ENCODE measurements at regions not wholly inside any gene's neighbourhood (a gene's known extent, or its start where the extent isn't known, plus 50 kb on each side); places are given as distances from the start of the nearest gene placed in this dataset.

GRCh38 chr3:22117751-22118346 lies 366.8 kb upstream of the ZNF385D start:
- peak; percentile 40 to 77 for DNase-seq

DNA sequence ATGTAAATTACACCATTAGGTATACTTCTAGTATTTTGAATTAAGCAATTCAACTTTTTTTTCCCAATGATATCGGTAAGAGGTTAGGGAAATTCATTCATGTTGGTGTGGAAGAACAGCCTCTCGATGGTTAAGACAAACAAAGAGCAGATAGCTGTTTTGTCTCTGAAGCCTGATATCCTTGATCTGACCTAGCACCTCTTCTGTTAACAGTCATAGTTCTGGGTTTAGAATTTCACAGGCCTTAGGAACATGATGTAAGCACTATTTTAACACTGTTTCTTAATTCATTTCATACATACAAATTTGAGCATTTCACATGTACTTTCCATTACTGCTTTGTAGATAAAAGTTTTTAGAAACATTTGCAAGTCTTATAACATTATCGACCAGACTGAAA lies 367.5 kb upstream of the ZNF385D start:
- no peak for DNase-seq

- DNase-seq, result no peak
Observed at GRCh38 chr3:22121068-22121701, 370.2 kb upstream of the ZNF385D start.

DNA sequence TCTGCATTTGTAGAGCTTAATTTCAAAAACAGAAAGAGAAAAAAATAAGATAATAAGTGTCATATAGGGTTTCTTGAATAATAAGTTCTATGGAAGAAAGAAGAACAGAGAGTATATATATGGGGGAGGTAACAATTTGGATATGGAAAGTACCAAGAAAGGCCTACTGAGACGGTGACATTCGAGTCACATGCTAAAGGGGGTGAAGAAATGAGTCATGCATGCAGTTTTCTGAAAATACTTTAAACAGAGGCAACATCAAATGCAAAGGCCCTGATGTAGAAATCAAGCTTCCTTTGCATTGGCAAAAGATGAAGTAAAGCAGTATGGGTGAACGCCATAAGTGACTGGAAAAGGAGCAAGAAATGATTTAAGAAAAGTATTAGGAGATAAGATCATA lies 371.6 kb upstream of the ZNF385D start:
- DNase-seq, result no peak

- no peak for DNase-seq
Observed at GRCh38 chr3:22129101-22129500, 378.1 kb upstream of the ZNF385D start.

GRCh38 chr3:22141769-22142168 lies 390.8 kb upstream of the ZNF385D start:
- DNase-seq, result no peak

DNA sequence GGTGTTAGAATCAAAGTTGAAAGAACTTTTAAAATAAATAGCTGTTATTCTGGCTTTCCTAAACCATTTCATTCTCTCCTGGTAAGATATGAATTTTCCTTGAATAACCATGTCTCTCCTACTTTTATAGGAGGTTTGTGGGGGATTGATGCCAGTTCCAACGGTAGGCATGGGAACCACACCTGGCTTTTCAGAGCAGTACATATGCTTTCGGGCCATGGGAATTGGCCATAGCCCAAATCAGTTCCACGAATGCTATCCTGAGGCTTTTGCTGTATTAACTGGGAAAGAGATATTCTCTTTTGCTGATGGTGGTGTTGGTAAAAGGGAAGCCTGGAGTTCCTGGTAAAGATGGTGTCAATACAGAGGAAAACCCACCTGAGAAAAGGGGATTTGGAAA lies 396.2 kb upstream of the ZNF385D start:
- DNase-seq, result no peak

GRCh38 chr3:22156868-22157267 lies 405.9 kb upstream of the ZNF385D start:
- DNase-seq, result peak; percentile 27 to 46

DNA sequence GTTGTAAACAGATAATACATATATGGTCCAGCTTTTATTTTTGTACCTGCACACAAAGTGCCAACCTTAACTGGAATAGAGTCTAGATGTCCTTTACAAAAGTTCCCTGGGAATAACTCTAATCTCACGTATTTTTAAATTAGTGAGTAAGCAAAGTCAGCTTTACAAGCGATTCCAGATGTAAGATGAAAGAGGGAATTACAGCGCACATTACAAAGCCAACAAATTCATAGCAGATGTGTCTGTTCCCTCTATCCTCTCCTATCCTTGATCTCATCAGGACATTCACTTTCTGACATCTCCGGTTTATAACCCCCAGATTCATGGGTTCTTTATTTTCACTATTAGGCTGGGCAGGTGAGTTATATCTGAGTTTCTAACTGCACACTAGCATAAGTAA lies 406.8 kb upstream of the ZNF385D start:
- DNase-seq, result no peak

GRCh38 chr3:22159004-22159695 lies 408.1 kb upstream of the ZNF385D start:
- DNase-seq, result peak; percentile 22 to 24

DNA sequence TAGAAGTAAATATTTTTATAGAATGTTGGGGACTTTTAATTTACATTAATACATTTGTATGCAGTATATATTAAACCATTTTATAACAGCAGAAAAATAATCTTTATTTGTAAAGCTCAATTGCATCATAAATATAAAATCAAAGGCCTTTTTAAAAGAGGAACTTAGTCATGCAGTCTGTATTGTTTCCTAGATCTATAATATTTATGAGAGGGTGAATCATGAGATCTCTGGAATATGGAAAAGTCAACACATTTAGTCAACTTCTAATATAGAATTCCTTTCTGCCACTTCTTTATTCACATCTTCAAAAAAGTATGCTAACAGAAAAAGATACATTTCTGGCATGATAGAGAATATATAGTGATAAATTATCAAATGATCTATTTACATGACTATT lies 410.3 kb upstream of the ZNF385D start:
- no peak for DNase-seq

- DNase-seq, result no peak
Observed at GRCh38 chr3:22170370-22170769, 419.4 kb upstream of the ZNF385D start.

- no peak for DNase-seq
Observed at GRCh38 chr3:22172964-22173363, 422.0 kb upstream of the ZNF385D start.

GRCh38 chr3:22175947-22176346 lies 424.9 kb upstream of the ZNF385D start:
- DNase-seq, result peak; percentile 27 to 29

DNA sequence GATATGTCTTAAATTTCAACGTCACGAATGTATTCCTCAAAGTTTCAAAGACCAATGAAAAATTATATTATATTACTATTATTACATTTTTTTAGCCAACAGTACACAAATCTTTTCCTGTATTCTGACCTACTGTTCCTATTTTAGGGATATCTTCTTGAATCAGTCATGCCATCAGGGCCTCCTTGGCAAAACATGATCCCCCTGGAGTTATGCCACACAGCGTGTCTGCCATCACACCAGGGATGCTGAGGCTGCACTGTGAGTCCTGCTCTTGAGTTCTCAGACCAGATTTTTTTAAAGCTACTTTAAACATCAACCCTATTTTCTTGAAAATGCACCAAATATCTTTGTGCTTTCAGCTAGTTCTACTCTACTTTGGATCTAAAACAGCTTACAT lies 425.9 kb upstream of the ZNF385D start:
- no peak for DNase-seq

DNA sequence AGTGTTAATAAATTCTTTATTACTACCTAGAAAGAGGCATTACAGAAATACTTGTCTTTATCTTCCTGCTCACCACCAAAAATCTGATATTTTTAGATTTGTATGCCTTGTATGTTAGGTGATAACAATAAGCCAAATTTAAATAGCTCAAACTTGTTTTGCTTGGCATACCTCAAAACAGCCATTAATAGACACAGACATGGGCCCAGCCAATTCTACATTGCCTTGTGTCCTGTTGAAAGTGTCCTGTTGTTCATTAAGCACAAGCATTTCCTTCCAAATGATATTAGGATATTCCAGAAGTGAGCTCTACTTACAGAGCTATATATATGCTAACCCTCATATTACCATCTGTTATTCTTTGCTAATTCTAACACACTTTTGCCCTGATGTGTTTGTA lies 438.6 kb upstream of the ZNF385D start:
- DNase-seq, result no peak

DNA sequence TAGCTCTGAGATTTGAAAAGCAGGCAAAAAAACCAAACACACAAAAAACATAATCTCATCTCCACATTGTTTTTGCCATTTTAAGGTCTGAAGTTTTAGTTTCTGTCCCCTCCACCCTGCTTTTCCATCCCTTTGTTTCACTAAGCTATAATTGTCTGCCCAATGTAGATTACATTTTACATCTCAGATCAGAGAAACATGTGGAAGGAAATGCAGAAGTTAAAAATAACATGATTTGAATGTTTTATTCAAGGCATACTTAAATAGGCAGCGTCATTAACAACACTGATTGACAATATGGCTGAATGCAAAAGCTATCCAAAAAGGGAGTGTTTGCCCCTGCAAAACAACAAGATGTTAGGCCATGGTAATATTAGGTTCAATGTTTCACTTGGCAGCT lies 448.1 kb upstream of the ZNF385D start:
- no peak for DNase-seq

- DNase-seq, result no peak
Observed at GRCh38 chr3:22208844-22209243, 457.8 kb upstream of the ZNF385D start.

GRCh38 chr3:22209578-22209977 lies 458.6 kb upstream of the ZNF385D start:
- DNase-seq, result no peak

- no peak for DNase-seq
Observed at GRCh38 chr3:22210693-22211092, 459.7 kb upstream of the ZNF385D start.

DNA sequence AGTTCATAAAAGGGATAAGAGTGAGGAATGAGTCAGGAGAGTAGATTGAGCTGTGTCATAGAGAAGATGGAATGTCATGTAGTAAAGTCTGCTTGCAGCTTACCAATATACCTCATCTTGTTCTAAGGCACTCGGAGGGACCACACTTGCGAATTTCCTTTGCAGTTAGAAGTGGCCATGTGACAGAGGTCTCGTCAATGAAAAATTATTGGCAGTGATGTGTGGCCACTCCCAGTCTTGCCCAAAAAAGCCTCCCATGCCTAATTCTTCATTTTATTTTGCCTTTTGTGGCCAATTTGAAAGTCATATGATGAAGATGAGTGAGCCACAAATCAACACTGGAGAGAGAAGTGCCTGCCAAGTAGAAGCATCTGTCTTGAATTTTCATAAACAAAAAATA lies 465.6 kb upstream of the ZNF385D start:
- DNase-seq, result no peak

DNA sequence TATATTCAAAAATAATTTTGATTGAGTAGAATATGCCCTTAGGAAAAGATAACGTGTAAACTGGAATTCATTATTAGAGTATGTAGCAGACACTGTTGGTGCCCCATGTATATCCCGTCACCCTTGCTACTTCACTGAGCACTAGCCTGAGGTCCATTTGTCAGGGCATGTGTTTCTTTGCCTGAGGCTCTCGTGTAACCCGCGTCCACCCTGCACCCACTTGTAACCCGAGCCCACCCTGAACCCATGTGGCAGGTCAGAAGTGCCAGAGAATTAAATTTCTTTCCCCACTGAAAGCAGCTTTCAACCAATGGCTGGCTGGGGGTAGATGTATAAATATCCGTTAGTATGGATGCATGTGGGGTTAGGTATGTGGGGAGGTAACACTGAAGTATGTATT lies 474.2 kb upstream of the ZNF385D start:
- DNase-seq, result no peak

- DNase-seq, result no peak
Observed at GRCh38 chr3:22228705-22229104, 477.7 kb upstream of the ZNF385D start.

- no peak for DNase-seq
Observed at GRCh38 chr3:22231061-22231460, 480.1 kb upstream of the ZNF385D start.
